ENCODE measurements at regions not wholly inside any gene's neighbourhood (a gene's known extent, or its start where the extent isn't known, plus 50 kb on each side); places are given as distances from the start of the nearest gene placed in this dataset.

GRCh38 chr7:142590830-142591457, 158.3 kb upstream of the PRSS1 start:
- TF ChIP-seq CTCF (conservative IDR thresholded peaks at IDR 0.05; ENCODE audit: low read depth, low read length) (no peak), RCOR1 (IDR thresholded peaks at IDR 0.05; ENCODE audit: insufficient replicate concordance, low read length) (no peak), POLR2A (IDR thresholded peaks at IDR 0.05; ENCODE audit: low read depth, low read length) (no peak), MAZ (IDR thresholded peaks at IDR 0.05; ENCODE audit: borderline replicate concordance, low read depth, low read length) (no peak), RAD21 (IDR thresholded peaks at IDR 0.05; ENCODE audit: low read length) (no peak), BHLHE40 (IDR thresholded peaks at IDR 0.05; ENCODE audit: low read depth, low read length) (no peak), MAFK (IDR thresholded peaks at IDR 0.05; ENCODE audit: low read depth, low read length) (no peak), CEBPB (IDR thresholded peaks at IDR 0.05; ENCODE audit: low read depth, low read length) (no peak), ELK1 (IDR thresholded peaks at IDR 0.05; ENCODE audit: borderline replicate concordance, low read depth, low read length) (no peak), MXI1 (IDR thresholded peaks at IDR 0.05; ENCODE audit: borderline replicate concordance, low read depth, low read length) (no peak), CHD1 (IDR thresholded peaks at IDR 0.05; ENCODE audit: low read depth, low read length) (no peak), SMC3 (IDR thresholded peaks at IDR 0.05; ENCODE audit: low read depth, low read length) (no peak), NFE2L2 (IDR thresholded peaks at IDR 0.05; ENCODE audit: low read depth, low read length) (no peak)
- TF ChIP-seq, protein P1, sequence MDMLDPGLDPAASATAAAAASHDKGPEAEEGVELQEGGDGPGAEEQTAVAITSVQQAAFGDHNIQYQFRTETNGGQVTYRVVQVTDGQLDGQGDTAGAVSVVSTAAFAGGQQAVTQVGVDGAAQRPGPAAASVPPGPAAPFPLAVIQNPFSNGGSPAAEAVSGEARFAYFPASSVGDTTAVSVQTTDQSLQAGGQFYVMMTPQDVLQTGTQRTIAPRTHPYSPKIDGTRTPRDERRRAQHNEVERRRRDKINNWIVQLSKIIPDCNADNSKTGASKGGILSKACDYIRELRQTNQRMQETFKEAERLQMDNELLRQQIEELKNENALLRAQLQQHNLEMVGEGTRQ (IDR thresholded peaks at IDR 0.05; ENCODE audit: low read depth, low read length): no peak
